Gastroesophageal sphincter (tissue), 3 donors: ENCODE measurements at regions not wholly inside any gene's neighbourhood (a gene's known extent, or its start where the extent isn't known, plus 50 kb on each side); places are given as distances from the start of the nearest gene placed in this dataset.

Experiments used
- CTCF ChIP-seq, 4 experiments: fragments of 200-600 bp in 2 of 4; fragments of 450-650 bp in 2 of 4; sonication (generic) in 1 of 4; IDR thresholded peaks; one replicate each; pipeline ENCODE4 v1.5.1; 2017 to 2019; ENCODE audit warnings: antibody characterized with exemption in 4 of 4, mild to moderate bottlenecking in 2 of 4, moderate library complexity in 2 of 4
- EP300 ChIP-seq: sonication (generic); formaldehyde crosslinking; IDR thresholded peaks from one replicate; pipeline ENCODE4 v1.6.1; 2017; ENCODE audit warnings: antibody characterized with exemption, mild to moderate bottlenecking
- POLR2A ChIP-seq, 2 donors: fragments of 450-650 bp; IDR thresholded peaks; one replicate each; pipeline ENCODE4 v1.6.1; 2017; ENCODE audit warnings: antibody characterized with exemption in 2 of 2, mild to moderate bottlenecking in 2 of 2, moderate library complexity in 1 of 2
- POLR2AphosphoS5 ChIP-seq: sonication (generic); formaldehyde crosslinking; IDR thresholded peaks from one replicate; pipeline ENCODE4 v1.6.1; 2017; ENCODE audit warnings: antibody characterized with exemption

DNA sequence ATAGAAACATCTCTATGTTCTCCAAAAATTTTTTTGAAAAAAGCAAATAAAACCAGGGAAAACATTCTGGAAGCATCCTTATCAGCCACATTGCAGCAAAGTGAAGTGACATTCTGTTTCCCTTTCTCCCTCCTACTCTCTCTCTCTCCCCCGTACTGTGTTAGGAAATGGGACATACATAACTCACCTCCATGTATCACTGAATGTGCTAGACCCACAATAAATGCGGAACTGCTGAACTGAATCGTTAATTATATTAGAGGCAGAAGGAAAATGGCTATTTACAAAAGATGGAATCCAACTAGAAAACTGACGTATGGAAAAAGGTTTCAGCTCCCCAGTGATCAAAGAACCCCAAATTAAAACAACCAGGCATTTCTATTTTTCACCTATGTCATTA lies 129.8 kb downstream of the MINAR1 start:
- no peak for TF ChIP-seq POLR2A (IDR thresholded peaks at IDR 0.05)
- no peak for TF ChIP-seq CTCF (IDR thresholded peaks at IDR 0.05)
- no peak for TF ChIP-seq POLR2AphosphoS5
- TF ChIP-seq EP300, result no peak
